ENCODE measurements at regions not wholly inside any gene's neighbourhood (a gene's known extent, or its start where the extent isn't known, plus 50 kb on each side); places are given as distances from the start of the nearest gene placed in this dataset.

DNA sequence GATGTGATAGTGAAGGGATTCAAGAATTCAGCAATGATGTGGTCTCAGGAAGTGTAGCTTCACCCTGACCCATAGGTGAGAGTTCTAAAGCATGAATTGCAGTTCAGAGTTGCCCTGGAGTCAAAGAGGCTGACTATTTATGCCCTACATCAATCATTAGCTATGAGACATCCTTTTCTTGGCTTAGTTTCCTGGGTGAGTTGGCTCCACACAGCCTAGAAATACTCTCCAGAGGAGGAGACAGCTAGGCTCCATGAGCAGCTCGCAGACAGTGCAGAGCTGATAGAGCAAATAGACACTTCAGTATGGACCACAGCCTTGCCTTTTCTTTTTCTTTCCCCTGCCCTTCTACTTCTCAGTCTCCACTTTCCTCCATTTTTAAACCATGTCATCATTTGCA, 1651.8 kb downstream of the MAT2B start:
- TF ChIP-seq, protein P1, sequence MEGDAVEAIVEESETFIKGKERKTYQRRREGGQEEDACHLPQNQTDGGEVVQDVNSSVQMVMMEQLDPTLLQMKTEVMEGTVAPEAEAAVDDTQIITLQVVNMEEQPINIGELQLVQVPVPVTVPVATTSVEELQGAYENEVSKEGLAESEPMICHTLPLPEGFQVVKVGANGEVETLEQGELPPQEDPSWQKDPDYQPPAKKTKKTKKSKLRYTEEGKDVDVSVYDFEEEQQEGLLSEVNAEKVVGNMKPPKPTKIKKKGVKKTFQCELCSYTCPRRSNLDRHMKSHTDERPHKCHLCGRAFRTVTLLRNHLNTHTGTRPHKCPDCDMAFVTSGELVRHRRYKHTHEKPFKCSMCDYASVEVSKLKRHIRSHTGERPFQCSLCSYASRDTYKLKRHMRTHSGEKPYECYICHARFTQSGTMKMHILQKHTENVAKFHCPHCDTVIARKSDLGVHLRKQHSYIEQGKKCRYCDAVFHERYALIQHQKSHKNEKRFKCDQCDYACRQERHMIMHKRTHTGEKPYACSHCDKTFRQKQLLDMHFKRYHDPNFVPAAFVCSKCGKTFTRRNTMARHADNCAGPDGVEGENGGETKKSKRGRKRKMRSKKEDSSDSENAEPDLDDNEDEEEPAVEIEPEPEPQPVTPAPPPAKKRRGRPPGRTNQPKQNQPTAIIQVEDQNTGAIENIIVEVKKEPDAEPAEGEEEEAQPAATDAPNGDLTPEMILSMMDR (CRISPR knock-in tag; IDR thresholded peaks at IDR 0.05) = no peak
- no peak for TF ChIP-seq TARDBP (CRISPR knock-in tag; IDR thresholded peaks at IDR 0.05)
- no peak for TF ChIP-seq GLI4 (CRISPR knock-in tag; IDR thresholded peaks at IDR 0.05; ENCODE audit: borderline replicate concordance)
- TF ChIP-seq ZNF10 (CRISPR knock-in tag; IDR thresholded peaks at IDR 0.05; ENCODE audit: borderline replicate concordance, low read depth) = no peak
- TF ChIP-seq ZBTB21 (CRISPR knock-in tag; IDR thresholded peaks at IDR 0.05) = no peak
- TF ChIP-seq HDAC6 (IDR thresholded peaks at IDR 0.05; ENCODE audit: low read depth, low read length) = no peak
- no peak for TF ChIP-seq ZNF33B (CRISPR knock-in tag; IDR thresholded peaks at IDR 0.05)
- no peak for TF ChIP-seq ASH2L (IDR thresholded peaks at IDR 0.05; ENCODE audit: insufficient read length, low read depth, low read length)
